SW480 (cell line): ENCODE measurements at regions not wholly inside any gene's neighbourhood (a gene's known extent, or its start where the extent isn't known, plus 50 kb on each side); places are given as distances from the start of the nearest gene placed in this dataset.

Source experiments
- DNase-seq: peaks from one replicate; pipeline ENCODE4 v3.0.0-alpha.2; 2016; ENCODE audit warnings: low spot score

- no peak for DNase-seq
Observed at GRCh38 chr15:35657679-35658311, 111.8 kb upstream of the DPH6 start.

DNA sequence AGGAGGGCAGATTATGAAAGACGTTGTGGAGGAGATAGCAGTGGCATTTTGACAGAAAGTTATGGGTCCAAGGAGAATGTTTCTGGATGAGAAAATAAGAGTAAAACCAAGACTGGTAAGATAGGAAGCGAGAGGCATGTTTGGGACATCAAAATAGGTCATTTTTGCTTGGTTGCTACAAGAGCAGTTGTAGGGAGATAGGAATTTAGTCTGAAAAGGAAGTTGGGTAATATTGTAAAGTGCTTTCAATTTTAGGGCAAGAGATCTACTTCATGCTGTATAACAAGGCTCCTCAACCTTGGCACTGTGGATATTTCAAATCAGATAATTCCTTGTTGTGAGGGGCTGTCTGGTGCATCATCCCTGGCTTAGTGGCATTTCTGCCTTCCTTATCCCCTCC is 118.0 kb upstream of the DPH6 start:
- DNase-seq, result no peak

DNA sequence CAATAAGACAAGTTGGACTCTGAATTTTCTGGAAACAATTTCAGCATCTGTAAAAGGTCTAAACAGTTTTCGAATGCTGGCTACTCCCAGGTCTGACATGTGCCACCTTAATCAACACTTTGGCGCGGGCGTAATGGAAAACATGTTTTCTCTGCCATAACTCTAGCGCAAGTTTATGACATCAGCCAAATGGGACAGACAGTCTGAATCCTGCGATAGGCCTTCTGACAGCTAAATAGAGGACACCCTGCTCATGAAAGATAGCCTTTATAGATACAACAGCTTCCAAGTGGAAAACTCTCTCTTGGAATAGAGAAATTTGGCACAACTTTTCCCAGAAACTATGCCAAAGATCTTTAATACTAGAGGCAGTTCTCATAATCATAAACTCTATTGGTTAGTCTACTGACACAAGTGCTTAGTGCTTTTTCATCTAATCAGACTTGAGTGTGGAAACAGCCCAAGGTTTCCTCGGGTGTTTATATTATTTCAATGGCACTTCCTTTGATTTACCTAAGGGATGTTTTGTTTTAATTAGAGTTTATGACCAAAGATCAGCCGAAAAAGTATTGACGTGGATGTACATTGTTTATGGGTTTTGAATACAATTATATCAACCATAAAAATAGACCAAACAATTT is 120.1 kb upstream of the DPH6 start:
- DNase-seq, result no peak

DNA sequence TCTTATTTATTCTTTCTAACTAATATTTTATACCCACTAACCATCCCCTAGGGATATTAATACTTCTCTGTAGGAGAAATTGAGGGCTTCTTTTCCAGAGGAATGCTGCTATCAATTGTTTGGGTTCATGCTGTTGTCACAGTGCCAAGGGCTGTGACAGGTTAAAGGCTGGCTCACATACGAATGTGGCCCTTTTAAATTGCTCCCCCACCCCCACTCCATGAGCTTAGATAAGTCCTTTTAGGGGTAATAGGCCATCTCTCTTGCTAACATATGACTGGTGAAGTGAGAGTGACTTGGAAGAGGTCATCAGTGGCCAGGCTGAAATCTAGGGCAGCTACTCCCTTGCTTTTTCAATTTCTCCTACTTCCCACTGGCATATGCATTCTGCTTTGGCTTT is 121.9 kb upstream of the DPH6 start:
- DNase-seq, result no peak

GRCh38 chr15:35669021-35669420 is 123.1 kb upstream of the DPH6 start:
- DNase-seq, result no peak

DNA sequence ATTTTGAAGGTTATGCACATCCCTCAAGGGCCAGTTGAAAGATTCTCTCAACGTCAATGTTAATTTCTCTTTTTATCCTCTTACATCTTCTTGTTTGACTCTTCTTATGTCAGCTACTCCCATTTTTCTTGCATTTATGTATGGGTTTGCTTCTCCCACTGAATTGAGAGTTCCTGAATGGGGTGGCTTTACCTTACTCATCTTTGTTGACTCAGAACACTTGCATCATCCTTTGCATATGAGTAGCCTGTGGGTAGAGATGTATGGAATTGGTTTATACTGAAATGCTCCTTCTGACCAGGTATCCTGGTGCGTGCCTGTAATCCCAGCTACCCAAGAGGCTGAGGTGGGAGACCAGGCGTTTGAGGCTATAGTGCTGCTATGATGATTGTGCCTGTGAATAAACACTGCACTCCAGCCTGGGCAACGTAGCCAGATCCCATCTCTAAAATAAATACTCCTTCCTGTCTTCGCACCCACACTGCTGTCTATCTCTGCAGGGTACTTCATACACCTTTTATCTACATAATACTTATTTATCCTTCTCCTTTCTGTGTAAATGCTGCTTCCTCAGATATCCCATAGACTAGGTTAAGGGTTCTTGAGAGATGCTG is 123.6 kb upstream of the DPH6 start:
- DNase-seq, result no peak

GRCh38 chr15:35671197-35671596 is 125.2 kb upstream of the DPH6 start:
- DNase-seq, result no peak

DNA sequence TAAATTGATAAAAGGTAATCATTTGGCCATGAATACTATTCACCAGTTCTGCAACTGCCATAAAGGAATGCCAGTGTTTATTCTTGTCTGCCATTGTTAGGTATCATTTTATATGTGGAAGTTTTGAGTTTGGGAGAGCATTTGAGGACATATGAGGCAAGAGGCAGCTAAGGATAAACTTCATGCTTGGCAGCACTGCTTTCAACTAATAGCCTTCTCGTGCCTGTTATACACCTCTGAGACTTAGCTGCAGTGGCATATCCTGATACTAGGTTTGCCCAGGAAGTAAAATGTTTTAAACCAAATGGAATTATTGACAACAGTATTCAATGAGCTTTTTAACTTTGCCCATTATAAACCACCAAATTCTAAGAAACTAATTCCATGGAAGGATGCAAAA is 126.0 kb upstream of the DPH6 start:
- no peak for DNase-seq

- no peak for DNase-seq
Observed at GRCh38 chr15:35673093-35673684, 127.2 kb upstream of the DPH6 start.

DNA sequence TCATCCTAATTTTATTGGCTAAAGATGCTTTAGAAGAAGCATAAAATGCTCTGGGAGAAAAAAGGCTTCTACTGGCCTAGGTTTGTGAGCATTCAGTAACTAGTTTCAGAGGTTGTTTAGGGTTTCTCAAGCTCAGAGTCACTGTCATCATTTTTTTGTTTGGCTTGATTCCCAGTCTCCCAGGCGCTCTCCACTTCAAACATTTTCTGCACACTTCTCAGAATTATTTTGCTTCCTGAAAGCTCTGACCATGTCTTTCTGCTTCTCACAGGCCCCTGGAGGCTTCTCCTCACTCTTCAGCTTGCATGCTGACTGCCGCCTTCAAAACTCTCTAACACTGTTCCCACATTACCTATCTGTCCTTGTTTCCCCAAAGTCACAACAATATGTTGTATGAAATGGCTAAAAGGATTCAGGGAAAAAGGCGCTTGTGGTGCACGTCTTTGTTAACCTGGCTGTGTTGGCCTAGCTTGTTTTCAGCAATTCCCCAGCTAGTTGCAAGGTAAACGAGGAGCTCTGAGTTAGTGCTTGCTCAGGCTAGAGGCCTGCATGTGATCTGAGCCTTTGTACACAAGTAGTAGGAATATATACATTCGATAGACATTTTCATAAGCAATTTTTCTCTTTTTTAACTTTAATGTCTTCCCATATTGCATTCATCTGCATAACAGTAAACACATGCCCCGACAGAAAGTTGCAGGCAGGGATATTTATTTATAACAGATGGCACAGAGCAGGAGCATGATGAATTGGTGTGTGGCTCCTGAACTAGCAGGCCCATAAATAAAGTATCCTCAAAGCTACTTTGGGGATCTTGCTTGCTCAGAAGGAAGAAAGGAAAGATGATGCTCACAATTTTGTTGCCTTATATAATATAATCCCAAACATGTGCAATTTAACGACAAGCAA is 129.2 kb upstream of the DPH6 start:
- no peak for DNase-seq

- no peak for DNase-seq
Observed at GRCh38 chr15:35678774-35679173, 132.8 kb upstream of the DPH6 start.

- no peak for DNase-seq
Observed at GRCh38 chr15:35679186-35679585, 133.2 kb upstream of the DPH6 start.

GRCh38 chr15:35680951-35681350 is 135.0 kb upstream of the DPH6 start:
- DNase-seq, result no peak

DNA sequence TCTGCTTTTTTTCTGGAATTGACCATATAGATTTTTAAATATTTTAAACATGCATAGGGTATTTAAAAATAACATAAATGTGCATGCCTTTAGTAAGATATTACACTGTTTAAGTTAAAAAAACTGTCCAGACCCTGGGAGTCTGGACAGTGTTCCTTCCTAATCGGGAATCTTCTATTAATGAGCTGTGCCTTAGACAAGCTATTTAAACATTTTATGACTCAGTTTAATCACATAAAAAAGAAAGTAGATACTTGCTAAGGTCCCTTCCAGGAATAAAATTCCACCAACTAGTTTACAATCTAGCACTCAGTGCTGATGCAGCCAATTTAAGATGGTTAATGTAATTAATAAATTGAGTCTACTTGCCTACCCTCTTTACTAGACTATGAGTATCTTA is 140.4 kb upstream of the DPH6 start:
- no peak for DNase-seq

DNA sequence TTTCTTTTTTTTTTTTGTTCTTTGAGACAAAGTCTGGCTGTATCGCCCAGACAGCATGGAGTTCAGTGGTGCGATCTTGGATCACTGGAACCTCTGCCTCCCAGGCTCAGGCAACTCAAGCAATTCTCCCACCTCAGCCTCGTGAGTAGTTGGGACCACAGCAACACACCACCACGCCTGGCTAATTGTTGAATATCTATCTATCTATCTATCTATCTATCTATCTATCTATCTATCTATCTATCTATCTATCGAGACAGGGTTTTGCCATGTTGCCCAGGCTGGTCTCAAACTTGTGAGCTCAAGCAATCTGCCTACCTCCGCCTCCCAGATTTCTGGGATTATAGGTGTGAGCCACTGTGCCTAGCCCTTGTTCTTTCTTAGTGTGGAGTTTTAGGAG is 143.3 kb upstream of the DPH6 start:
- DNase-seq, result no peak

- DNase-seq, result no peak
Observed at GRCh38 chr15:35690089-35690488, 144.1 kb upstream of the DPH6 start.

GRCh38 chr15:35690698-35691116 is 144.7 kb upstream of the DPH6 start:
- no peak for DNase-seq

DNA sequence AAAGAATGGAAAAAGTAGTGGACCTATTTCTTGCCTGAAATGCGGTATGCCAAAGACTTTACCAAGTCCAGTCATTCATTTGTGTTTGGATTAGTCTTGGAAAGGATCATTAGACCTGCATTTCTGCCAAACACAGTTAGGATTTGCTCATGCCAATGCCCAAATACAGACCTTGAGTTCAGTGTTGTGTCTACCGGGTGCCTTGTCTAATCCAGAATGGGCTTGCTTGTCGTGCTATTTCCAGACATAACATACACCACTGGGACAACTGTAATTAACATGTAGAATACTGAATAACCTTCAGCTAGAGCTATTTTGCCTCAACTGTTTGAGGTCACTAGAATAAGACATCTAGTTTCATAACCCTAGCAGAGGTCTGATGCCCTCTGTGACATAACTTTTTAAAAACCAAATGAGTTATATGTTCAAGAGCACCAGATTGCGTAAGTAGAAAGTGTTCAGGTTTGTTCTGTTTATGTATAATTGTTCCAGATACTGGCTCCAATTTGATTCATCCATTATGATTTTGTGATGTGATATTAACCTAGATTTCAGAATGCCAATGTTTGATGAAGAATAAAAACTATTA is 145.3 kb upstream of the DPH6 start:
- no peak for DNase-seq

DNA sequence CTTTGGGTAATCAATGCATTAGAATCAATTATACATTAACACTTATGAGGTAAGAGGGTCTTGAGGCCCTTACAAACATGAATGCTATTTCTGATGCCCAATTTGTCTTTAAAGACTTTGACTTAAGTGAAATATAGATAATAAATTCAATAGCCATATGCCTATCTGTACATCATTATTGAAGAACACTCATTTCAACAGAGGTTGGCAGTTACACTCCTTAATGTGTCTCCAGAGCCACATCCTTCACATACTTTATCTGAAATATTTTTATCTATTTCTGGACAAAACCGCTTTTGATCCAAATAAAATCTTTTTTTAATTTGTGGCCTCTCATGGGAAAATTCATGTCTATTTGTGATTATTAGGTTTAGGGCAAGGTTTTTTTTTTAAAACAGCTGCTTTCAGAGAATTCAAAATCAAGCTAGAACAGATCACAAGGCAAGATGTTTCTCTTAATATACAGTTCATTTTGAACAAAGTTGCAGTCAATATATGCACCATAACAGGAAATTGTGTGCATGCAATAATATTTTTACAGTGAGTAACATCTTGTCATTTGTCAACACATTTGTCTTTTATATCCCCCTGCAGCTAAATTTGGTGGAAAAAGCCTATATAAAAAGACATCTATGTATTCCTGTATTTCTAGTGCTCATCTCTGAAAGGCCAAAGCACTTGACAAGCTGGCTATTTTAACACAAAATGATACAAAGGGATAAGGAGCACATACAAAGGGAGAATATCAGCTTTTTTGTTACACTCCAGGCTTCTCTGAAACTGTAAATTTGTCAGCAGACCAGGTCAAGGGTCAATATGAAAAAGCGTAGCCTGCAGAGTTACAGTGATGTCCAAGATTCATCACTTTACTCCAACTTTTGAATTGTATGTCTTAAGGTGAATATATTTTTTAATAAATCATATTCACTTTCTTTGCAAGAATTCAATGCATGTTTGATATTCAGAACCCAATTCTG is 146.2 kb upstream of the DPH6 start:
- DNase-seq, result no peak

DNA sequence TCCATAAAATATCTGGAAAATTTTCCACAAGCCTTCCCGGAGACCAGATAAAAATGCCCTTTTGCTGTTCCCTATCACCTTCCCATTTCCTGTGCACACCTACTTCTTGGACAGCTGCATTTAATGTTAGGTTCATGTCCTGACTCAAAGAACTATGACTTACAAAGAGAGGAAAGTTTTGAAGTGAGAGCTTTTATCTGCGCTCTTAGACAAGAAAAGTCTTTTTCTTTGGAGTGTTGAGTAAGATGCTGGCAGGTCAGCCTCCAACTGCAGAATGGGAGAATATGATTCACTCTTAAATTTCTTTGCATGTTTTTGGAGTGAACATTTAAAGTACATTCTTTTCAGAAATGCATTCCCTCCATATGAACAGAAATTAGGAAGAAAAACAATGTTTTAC is 147.3 kb upstream of the DPH6 start:
- no peak for DNase-seq

DNA sequence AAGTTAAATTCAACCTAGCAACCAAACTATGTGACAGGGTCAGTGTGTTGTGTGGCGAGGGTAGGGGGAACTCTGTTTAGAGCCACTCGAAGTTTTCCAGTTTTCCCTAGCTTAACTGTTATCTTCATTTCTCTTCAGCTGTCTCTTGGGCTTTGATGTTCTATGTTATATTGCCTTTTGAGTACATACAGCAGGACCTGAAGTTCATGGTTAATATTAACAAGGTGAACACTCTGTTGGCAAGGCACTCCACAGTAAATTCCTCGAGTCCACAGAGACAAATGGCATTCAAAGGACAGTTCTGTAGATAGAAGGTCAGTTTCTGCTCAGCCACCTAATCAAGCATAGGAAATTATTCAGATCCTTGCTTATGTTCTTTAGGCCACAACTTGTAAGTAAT is 147.9 kb upstream of the DPH6 start:
- DNase-seq, result no peak
